GM19397 (cell line): ENCODE measurements at regions not wholly inside any gene's neighbourhood (a gene's known extent, or its start where the extent isn't known, plus 50 kb on each side); places are given as distances from the start of the nearest gene placed in this dataset.
"Not testable (repeated sequence)": the region's sequence is repeated elsewhere in the genome, so short reads cannot be mapped to it uniquely, and the experiment has no call there.

Source experiments
- ATAC-seq: cut with Tn5 transposase; IDR thresholded peaks from one replicate; pipeline ENCODE4 v1.9.1; 2021; ENCODE audit warnings: mild to moderate bottlenecking, moderate library complexity; ENCODE audit not compliant: unreplicated experiment

DNA sequence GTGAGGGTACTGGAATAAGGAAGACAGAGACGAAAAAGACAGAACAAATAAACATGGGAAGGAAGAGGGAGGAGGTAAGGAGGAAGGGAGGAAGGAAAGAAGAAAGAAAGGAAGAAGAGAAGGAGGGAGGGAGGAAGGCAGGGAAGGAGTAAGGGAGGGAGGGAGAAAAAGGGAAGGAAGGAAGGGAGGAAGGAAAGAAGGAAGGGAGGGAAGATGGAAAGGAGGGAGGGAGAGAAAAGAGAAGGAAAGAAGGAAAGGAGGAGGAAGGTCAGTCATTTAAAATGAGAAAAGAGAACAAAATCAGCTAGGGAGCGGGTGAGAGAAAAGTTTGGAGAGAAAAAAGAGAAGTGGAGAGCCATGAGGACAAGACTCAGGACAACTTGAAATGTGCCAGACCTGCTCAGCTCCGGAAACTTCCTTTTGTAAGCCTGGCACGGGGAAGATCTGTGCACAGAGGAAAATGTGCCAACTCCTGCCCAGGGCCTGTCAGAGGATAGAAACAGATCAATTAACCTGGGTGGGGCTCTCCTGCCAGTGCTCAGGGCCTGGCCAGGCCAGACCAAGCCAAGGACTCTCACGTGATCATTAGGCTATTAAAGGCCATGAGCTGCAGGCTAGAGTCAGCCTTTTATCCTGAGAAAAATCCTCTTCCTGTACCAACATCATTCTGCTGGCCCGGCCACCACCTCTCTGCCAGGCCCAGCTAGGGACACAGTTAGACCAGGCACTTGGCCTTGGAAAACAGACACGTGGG, 50.1 kb upstream of the BCL6 start:
- no peak for ATAC-seq

DNA sequence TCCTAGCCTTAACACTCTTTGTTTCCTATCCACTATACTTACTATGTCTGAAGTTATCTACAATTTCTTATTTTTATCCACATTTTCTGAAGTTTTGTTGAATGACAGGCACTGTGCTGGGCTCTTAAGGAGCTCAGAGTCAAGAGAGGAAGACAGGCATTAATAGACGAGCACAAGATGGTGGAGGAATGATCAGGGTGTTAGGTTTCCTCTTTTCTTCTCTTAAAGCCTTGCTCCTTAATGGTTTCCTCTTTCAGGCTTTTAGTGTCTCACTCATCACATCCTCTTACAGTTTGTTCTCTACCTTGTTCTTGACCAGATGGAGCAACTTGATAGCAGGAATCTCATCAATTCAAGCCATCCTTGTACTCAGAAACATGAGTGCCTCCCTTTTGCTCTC, 52.9 kb upstream of the BCL6 start:
- no peak for ATAC-seq

- ATAC-seq: no peak
Measured at GRCh38 chr3:187798531-187799530, 53.6 kb upstream of the BCL6 start.

DNA sequence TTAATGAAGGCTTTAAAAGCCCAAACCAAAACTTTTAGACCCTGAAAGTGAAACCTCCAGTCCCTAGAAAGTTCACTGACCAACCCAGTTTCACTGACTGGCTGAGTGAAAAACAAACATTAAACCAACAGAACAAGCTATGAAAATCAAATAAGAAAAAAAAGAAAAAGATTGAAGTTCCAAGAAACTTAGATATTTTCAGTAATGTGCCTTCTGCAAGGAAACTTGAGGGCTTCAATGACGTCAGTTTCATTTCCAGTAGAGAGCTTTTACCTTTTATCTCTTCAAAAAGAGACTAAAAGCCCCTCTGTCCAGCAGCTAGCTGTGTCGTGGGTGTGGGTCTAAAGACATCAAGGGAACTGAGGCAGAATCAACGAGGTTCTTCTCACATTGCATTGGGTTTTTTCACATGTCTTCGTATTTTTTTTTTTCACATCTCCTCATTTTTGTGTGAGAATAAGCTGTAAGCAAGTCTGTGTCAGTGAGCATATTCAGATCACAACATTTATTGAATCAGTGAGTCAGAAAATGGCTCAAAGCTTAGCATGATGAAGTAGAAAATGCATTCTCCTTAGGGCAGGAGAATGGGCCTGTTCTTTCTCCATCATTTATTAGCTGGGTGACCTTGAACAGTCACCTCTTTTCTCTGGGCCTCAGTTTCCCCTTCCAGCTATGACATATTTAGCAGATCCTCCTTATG, 54.8 kb upstream of the BCL6 start:
- ATAC-seq: no peak

- no peak for ATAC-seq
Measured at GRCh38 chr3:187801152-187801551, 55.9 kb upstream of the BCL6 start.

- ATAC-seq: no peak
Measured at GRCh38 chr3:187802203-187802927, 57.1 kb upstream of the BCL6 start.

DNA sequence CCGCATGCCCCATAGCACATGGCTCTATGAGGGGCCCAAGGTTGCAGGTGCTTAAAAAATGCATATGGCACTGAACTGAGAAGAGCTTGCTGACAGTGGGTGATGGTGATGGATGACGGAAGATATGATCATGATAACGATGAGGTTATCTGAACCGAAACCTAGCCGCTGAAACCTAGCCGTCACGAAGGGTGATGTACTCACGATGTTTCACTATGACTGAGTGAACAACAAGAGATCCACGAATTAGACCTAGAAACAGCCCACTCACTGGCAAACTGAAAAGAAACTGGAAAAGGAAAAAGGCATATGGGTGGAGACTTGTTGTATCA, 57.6 kb upstream of the BCL6 start:
- peak; percentile 86 for ATAC-seq

DNA sequence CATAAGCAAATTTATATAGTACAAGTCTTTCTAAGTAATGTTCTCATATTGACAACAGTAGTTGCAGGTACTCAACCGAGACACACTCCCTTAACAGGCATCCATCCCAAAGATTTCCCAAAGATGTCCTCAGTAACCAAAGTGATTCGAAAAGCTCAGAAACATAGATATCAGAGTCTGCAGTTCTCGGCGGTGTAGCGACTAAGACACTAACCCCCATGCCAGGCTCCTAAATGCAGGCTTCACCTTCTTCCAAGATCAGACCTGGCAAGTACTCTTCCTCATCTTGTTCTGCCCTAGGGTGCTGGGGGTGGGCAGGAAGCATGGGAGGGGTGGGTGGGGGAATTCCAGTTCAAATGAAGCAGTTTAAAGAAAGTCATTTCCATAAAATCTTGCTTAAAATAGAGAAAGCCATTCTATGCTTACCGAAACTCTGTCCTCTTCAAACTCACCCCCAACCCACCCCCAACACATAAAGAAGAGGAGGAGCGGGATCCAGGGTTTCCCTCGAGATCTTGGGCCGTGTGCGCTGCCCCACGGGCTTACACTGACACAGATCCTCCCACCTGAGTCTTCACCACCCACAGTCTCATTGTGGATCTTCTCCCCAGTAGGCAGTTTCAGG, 59.0 kb upstream of the BCL6 start:
- ATAC-seq: no peak

- ATAC-seq: no peak
Measured at GRCh38 chr3:187804745-187805121, 59.5 kb upstream of the BCL6 start.

- ATAC-seq: no peak
Measured at GRCh38 chr3:187805774-187806173, 60.5 kb upstream of the BCL6 start.

- no peak for ATAC-seq
Measured at GRCh38 chr3:187807086-187807862, 62.0 kb upstream of the BCL6 start.

DNA sequence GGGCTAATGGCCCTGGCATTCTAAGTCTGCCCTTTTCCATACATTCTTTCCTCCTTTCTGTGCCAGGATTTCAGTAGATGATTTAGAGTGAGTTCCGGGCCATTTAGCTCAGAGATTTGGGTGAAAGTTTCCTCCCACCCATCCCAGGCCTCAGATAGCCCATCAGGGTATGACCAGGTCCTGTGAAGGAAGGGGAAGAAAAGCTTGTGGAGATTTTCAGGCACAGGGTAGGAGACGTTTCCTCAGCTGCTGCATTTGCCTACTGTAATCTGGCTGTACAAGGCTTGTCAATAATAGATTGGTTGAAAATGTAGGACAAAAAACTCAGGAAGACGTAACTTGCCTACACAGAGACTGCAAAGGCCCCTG, 63.2 kb upstream of the BCL6 start:
- no peak for ATAC-seq

GRCh38 chr3:187809612-187809991, 64.3 kb upstream of the BCL6 start:
- ATAC-seq: no peak

DNA sequence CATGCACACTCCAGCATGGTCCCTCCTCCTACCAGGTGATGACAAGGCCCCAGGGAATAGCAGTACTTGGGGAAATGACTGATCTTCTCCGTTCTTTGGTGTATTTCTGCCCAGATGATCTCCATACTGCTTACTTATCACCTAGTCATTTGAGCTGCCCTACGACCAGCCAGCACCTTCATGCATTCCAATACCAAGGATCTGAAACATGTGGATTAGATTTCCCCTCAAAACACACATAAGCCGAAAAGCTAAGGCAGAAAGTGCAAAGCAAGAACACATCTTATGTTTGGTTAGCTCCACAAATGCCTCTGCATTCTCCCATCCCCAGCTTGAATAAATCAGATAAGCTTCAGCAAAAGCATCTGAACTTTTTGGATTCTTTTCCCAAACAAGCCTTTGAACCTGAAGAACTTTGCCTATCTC, 64.8 kb upstream of the BCL6 start:
- no peak for ATAC-seq

- no peak for ATAC-seq
Measured at GRCh38 chr3:187811585-187812250, 66.5 kb upstream of the BCL6 start.

DNA sequence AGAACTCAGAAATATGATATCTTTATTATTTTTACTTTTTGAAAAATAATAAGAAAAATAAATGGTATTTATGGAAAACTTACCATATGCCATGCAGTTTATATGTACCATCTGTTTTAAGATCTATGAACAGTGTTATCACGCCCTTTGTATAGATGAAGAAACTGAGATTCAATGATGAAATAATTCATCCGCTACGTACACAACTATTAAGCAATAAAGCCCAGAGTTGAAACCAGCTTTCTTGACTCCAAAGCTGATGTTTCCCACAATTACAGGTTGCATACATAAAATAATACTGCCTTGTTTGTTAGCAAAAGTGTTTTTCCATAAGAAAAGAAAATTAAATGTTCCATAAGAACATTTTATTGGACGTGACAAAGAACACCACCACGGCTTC, 67.2 kb upstream of the BCL6 start:
- ATAC-seq: no peak

GRCh38 chr3:187813198-187813597, 67.9 kb upstream of the BCL6 start:
- no peak for ATAC-seq

GRCh38 chr3:187817766-187818165, 72.5 kb upstream of the BCL6 start:
- ATAC-seq: not testable (repeated sequence)

DNA sequence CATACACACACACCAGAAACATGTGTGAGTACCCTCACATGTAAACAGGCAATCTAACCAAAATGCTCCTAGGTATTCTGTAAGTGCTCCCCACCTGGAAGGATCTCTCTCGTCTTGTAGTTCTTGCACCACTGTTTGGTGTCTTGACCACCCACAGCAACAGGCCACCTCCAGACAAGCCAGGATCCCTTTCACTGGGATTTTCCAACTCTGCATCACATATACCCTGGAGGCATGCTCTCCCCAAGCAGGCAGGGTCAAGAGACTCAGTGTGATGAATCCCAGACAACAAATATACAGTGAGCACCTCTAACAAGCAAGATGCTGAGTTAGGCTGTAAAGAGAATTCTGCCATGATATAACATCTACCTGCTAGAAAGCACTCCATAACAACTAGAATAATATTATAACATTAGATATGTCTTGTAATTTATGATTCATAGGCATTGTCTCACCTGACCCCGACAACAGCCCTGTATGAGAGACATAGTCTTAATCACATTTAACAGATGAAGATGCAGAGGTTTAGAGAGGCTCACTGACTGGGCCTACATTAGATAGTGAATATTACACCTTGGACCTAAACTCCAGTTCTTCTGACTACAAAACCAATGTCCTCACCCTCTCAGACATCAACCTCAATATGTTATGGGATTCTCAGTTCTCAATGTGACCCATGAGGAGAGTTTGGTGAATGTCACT, 76.5 kb upstream of the BCL6 start:
- no peak for ATAC-seq
